Endothelial cell of umbilical vein (primary cell): ENCODE measurements at regions not wholly inside any gene's neighbourhood (a gene's known extent, or its start where the extent isn't known, plus 50 kb on each side); places are given as distances from the start of the nearest gene placed in this dataset.

Experiments used
- BruUV-seq: library from RNA; stranded (reverse); fragments of 400-500 nt; replicated peaks from 2 replicates; lab custom pipeline; 2021; lab: Mats Ljungman, UMichigan
- CTCF ChIA-PET: fragments of 300-600, 350-600 bp; sonication (Branson Sonifier 250); formaldehyde crosslinking; loops from one replicate; lab custom pipeline; 2021; ENCODE audit warnings: antibody characterized with exemption, inconsistent platforms; lab: Charles Lee
- POLR2A ChIA-PET: fragments of 300-600, 350-600 bp; sonication (Branson Sonifier 250); formaldehyde crosslinking; loops from one replicate; lab custom pipeline; 2021; ENCODE audit warnings: antibody characterized with exemption, inconsistent platforms; lab: Charles Lee
- DNase-seq: peaks from one replicate; pipeline ENCODE4 v3.0.0-alpha.2; 2011; ENCODE audit warnings: low read depth, low spot score
- FAIRE-seq: peaks from 2 replicates; lab custom pipeline; 2011; peaks lifted over from hg19 to GRCh38; lab: Jason Lieb, UNC
- H2AFZ ChIP-seq: 2 replicates; pipeline ENCODE4 v1.6.0; 2012; ENCODE audit warnings: low read depth, low read length, control low read depth, inconsistent platforms
- H3K27ac ChIP-seq: 2 replicates; pipeline ENCODE4 v1.5.1; 2011; ENCODE audit warnings: low read depth, mild to moderate bottlenecking, control low read depth, low read length, moderate library complexity; ENCODE audit not compliant: insufficient read depth
- H3K27me3 ChIP-seq, 2 experiments: 2 replicates each; pipeline versions ENCODE4 v1.6.0 to v1.6.1; 2011; ENCODE audit warnings: low read length in 2 of 2, mixed read lengths in 1 of 2; ENCODE audit not compliant: control insufficient read depth in 2 of 2, insufficient read depth in 2 of 2
- H3K36me3 ChIP-seq, 2 experiments: 2 replicates in 1 of 2; 3 replicates in 1 of 2; pipeline ENCODE4 v1.5.1; 2011; ENCODE audit warnings: low read length in 2 of 2, mild to moderate bottlenecking in 1 of 2, moderate library complexity in 1 of 2; ENCODE audit not compliant: control insufficient read depth in 2 of 2, insufficient read depth in 2 of 2; ENCODE audit errors: extremely low read depth in 1 of 2
- H3K4me1 ChIP-seq: 3 replicates; pipeline ENCODE4 v1.5.1; 2011; ENCODE audit warnings: mild to moderate bottlenecking, low read length; ENCODE audit not compliant: control insufficient read depth, insufficient read depth; ENCODE audit errors: extremely low read depth
- H3K4me2 ChIP-seq: 2 replicates; pipeline ENCODE4 v1.6.1; 2011; ENCODE audit warnings: low read length, control low read depth, mixed read lengths; ENCODE audit not compliant: insufficient read depth
- H3K4me3 ChIP-seq, 3 experiments: fragments of 200-600 bp in 1 of 3; sonication (generic), shearing (Covaris generic) in 1 of 3; replicated peaks in 1 of 3; 2 replicates each; pipeline ENCODE4 v1.5.1; 2011 to 2016; ENCODE audit warnings: control low read depth in 3 of 3, low read length in 3 of 3, mild to moderate bottlenecking in 2 of 3, inconsistent platforms in 1 of 3, low read depth in 1 of 3, moderate library complexity in 1 of 3; ENCODE audit not compliant: insufficient read depth in 1 of 3
- H3K79me2 ChIP-seq: 2 replicates; pipeline ENCODE4 v1.6.0; 2012; ENCODE audit warnings: low read length, inconsistent platforms; ENCODE audit not compliant: control insufficient read depth, insufficient read depth
- H3K9ac ChIP-seq: replicated peaks from 2 replicates; pipeline ENCODE3; 2011; ENCODE audit warnings: low read length, control low read depth; ENCODE audit not compliant: insufficient read depth; ENCODE audit errors: extremely low read depth
- H3K9me1 ChIP-seq: replicated peaks from 3 replicates; pipeline ENCODE4 v1.6.0; 2011; ENCODE audit warnings: mild to moderate bottlenecking, low read length; ENCODE audit not compliant: control insufficient read depth, insufficient read depth; ENCODE audit errors: extremely low read depth
- H3K9me3 ChIP-seq: replicated peaks from 2 replicates; pipeline ENCODE4 v1.5.1; 2012; ENCODE audit warnings: low read length, inconsistent platforms; ENCODE audit not compliant: control insufficient read depth, insufficient read depth
- H4K20me1 ChIP-seq: replicated peaks from 2 replicates; pipeline ENCODE3; 2011; ENCODE audit warnings: mild to moderate bottlenecking, low read length; ENCODE audit not compliant: control insufficient read depth, insufficient read depth; ENCODE audit errors: extremely low read depth
- EZH2 ChIP-seq: IDR thresholded peaks from 2 replicates; pipeline ENCODE4 v1.6.1; 2012; ENCODE audit warnings: borderline replicate concordance, low read depth, mild to moderate bottlenecking, moderate library complexity, low read length, inconsistent platforms; ENCODE audit not compliant: severe bottlenecking
- FOS ChIP-seq: IDR thresholded peaks from 2 replicates; pipeline ENCODE4 v1.6.1; 2011; ENCODE audit warnings: mild to moderate bottlenecking, low read length, moderate library complexity, borderline replicate concordance; ENCODE audit not compliant: insufficient read depth
- GATA2 ChIP-seq: IDR thresholded peaks from 2 replicates; pipeline ENCODE4 v1.7.0; 2011; ENCODE audit warnings: low read depth, mild to moderate bottlenecking, moderate library complexity, mixed read lengths, low read length; ENCODE audit not compliant: insufficient read length, insufficient read depth
- JUN ChIP-seq: IDR thresholded peaks from 2 replicates; pipeline ENCODE4 v1.6.1; 2011; ENCODE audit warnings: borderline replicate concordance, low read depth; ENCODE audit not compliant: insufficient read length, insufficient read depth
- MYC ChIP-seq: IDR thresholded peaks from one replicate; pipeline ENCODE4 v1.6.1; 2011; ENCODE audit warnings: mild to moderate bottlenecking, low read depth, low read length
- POLR2A ChIP-seq: IDR thresholded peaks from 2 replicates; pipeline ENCODE4 v1.6.1; 2012; ENCODE audit warnings: low read depth, mild to moderate bottlenecking, control low read depth, low read length
- POLR2AphosphoS5 ChIP-seq: IDR thresholded peaks from 2 replicates; pipeline ENCODE4 v1.6.1; 2012; ENCODE audit warnings: low read depth, mild to moderate bottlenecking, control low read depth, low read length, moderate library complexity; ENCODE audit not compliant: insufficient read depth
- dilution Hi-C: fragments of 300-500 bp; cut with MboI; formaldehyde crosslinking; loops from one replicate; pipeline ENCODE4 v1.15.0; 2019; ENCODE audit warnings: low sequenced_read_pairs; ENCODE audit not compliant: extremely low pct_ligation_motif_present
- intact Hi-C: fragments of 100-400 bp; cut with micrococcal nuclease; formaldehyde crosslinking; loops from one replicate; pipeline ENCODE4 v1.10.0; 2022
- TF ChIP-seq, protein P1 (sequence below), 2 donors: IDR thresholded peaks; 1 replicate in 1 of 2; 2 replicates in 1 of 2; pipeline ENCODE4 v1.5.1; 2011; ENCODE audit warnings: low read length in 2 of 2, mild to moderate bottlenecking in 2 of 2, moderate library complexity in 2 of 2, control low read depth in 1 of 2, inconsistent platforms in 1 of 2, low read depth in 1 of 2; ENCODE audit not compliant: insufficient read depth in 1 of 2; ENCODE audit errors: extremely low read depth in 1 of 2
- TF ChIP-seq, protein P2 (sequence below): IDR thresholded peaks from 2 replicates; pipeline ENCODE4 v1.6.1; 2011; ENCODE audit not compliant: insufficient read depth, insufficient read length

DNA sequence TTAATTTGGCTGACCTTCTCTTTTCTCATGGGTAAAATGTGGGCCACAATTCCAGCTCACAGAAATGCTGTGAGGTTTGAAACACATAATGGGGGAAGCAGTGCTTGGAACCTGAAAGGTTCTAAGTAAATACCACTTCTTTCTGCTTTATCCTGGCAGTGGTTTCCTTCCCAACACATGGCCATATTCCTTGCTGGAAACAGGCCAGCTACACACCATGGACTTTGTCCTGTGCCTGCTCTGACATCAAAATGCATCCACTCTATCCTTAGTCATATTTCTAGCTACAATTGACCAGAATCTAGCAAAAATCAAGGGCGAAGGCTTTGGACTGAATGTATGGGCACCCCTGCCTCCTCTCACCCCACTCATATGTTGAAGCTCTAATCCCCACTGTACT lies 93.1 kb upstream of the TRPC7 start:
- Histone ChIP-seq H3K4me2 (no peak overlapping the region), H3K27me3 (peaks cover 3 to 11% of the 10 kb centered on the region in 2 experiments), H3K27ac (no peak overlapping the region), H3K9me1 (no peaks in the 10 kb centered on the region), H3K36me3 (no peaks in the 10 kb centered on the region), H3K9me3 (no peaks in the 10 kb centered on the region), H4K20me1 (no peaks in the 10 kb centered on the region), H3K9ac (no peak overlapping the region), H3K79me2 (no peaks in the 10 kb centered on the region), H3K4me1 (no peaks in the 10 kb centered on the region), H3K4me3 (no peak overlapping the region), H2AFZ (no peak overlapping the region)
- ChIA-PET POLR2A (no interaction called here), CTCF (interaction anchor here (1.1 to 1.3 kb wide), 2 partner anchors 48 to 312 kb away, joined by 3 to 5 read pairs; no protein-coding TSS in a partner anchor)
- intact Hi-C loops (no loop called here), dilution Hi-C loops (no loop called here)
- no TSS peak for BruUV-seq
- no peak for TF ChIP-seq JUN
- TF ChIP-seq, protein P1, sequence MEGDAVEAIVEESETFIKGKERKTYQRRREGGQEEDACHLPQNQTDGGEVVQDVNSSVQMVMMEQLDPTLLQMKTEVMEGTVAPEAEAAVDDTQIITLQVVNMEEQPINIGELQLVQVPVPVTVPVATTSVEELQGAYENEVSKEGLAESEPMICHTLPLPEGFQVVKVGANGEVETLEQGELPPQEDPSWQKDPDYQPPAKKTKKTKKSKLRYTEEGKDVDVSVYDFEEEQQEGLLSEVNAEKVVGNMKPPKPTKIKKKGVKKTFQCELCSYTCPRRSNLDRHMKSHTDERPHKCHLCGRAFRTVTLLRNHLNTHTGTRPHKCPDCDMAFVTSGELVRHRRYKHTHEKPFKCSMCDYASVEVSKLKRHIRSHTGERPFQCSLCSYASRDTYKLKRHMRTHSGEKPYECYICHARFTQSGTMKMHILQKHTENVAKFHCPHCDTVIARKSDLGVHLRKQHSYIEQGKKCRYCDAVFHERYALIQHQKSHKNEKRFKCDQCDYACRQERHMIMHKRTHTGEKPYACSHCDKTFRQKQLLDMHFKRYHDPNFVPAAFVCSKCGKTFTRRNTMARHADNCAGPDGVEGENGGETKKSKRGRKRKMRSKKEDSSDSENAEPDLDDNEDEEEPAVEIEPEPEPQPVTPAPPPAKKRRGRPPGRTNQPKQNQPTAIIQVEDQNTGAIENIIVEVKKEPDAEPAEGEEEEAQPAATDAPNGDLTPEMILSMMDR (IDR thresholded peaks at IDR 0.05; ENCODE audit: extremely low read depth in 1 of 2, insufficient read depth in 1 of 2, low read depth in 1 of 2, low read length in 2 of 2): no peak
- TF ChIP-seq POLR2A: no peak
- TF ChIP-seq GATA2: no peak
- DNase-seq (no peak), FAIRE-seq (no peak)

DNA sequence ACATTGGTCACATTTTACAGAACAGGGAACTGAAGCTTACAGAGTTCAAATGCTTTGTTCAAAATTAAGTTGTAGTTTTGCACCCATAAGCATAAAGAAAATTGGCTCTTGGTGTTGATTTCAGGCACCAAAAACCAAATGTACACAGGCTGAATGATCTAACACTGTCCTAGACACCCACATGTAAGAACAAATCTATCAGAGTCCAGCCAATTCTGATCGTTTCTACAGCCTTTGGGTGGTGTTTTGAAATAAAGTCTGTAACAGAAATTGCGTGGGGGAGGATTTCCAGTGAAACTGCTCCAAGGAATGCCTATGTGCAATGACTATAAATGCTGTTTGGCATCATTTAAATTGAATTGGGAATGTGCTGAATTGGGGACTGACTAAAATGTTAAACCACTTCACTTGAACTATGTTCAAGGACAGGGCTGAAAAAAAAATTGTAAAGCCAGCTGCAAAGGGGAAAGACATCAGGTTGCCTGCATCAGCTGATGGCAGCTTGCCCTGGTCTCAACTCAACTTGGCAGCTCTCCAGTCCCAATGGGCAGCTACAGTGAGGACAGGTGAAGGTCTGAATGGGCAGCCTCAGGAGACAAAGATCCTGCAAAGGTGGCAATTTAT lies 92.2 kb upstream of the TRPC7 start:
- Histone ChIP-seq H3K9me1 (no peaks in the 10 kb centered on the region), H3K27ac (no peak overlapping the region), H3K27me3 (peaks cover 3 to 14% of the 10 kb centered on the region in 2 experiments), H3K4me3 (no peak overlapping the region), H3K4me1 (no peaks in the 10 kb centered on the region), H3K9me3 (no peaks in the 10 kb centered on the region), H2AFZ (no peak overlapping the region), H3K4me2 (no peak overlapping the region), H3K36me3 (no peaks in the 10 kb centered on the region), H3K9ac (no peak overlapping the region), H4K20me1 (no peaks in the 10 kb centered on the region), H3K79me2 (no peaks in the 10 kb centered on the region)
- dilution Hi-C loops (no loop called here), intact Hi-C loops (no loop called here)
- FAIRE-seq: no peak
- CTCF ChIA-PET: interaction anchor here (1.1 to 1.3 kb wide), 2 partner anchors 49 to 313 kb away, joined by 3 to 5 read pairs; no protein-coding TSS in a partner anchor
- TF ChIP-seq FOS: no peak
- TF ChIP-seq POLR2AphosphoS5: no peak
- no peak for TF ChIP-seq MYC
- no peak for TF ChIP-seq JUN
- TF ChIP-seq POLR2A: no peak
- no peak for TF ChIP-seq GATA2
- TF ChIP-seq, protein P1 (IDR thresholded peaks at IDR 0.05; ENCODE audit: extremely low read depth in 1 of 2, insufficient read depth in 1 of 2, low read depth in 1 of 2, low read length in 2 of 2): no peak
- TF ChIP-seq, protein P2, sequence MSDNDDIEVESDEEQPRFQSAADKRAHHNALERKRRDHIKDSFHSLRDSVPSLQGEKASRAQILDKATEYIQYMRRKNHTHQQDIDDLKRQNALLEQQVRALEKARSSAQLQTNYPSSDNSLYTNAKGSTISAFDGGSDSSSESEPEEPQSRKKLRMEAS: no peak
- no peak for TF ChIP-seq EZH2
- no TSS peak for BruUV-seq
- DNase-seq: no peak
- POLR2A ChIA-PET: no interaction called here
